Suppressor macrophage treated with lipopolysaccharide for 4 hours (primary cell): ENCODE measurements at regions not wholly inside any gene's neighbourhood (a gene's known extent, or its start where the extent isn't known, plus 50 kb on each side); places are given as distances from the start of the nearest gene placed in this dataset.

Experiments used
- DNase-seq: peaks from one replicate; pipeline ENCODE4 v3.0.0-alpha.2; 2020

DNA sequence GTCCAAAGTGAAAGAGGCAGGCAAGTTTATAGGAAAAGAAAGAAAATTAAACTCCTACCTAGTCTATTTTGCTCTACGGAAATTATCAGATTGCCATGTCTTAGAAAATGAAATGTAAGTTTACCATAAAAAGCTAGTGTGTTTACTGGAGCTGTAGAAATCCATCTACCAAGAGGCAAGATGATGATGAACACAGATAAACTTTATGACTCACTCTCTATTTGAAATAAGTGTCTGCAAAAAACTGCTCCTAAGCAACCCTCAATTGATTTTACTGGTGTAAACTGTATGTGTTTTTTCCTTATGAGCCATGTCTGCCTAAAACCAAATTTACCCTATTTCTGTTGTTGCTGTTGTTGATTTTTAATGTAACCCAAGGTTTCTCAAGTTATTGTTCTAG, 73.8 kb upstream of the TMEM106B start:
- no peak for DNase-seq

DNA sequence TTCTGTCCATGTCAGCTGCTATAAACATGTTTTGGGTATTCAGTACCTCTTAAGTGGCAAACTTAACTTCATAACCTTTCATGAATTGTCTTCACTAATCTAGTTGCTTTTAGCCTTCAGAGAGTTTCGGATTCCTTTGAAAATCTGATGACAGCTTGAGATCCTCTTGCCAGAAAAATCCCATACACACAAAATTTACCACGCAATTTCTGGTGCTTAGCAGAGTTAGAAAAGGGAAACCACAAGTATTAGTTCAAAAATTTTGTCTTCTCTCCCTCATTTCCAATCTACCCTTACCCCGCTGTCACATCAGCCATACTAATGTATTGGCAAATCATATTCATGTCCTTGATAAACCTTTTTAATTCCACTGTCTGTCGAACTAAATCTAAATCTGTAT, 72.7 kb upstream of the TMEM106B start:
- no peak for DNase-seq

DNA sequence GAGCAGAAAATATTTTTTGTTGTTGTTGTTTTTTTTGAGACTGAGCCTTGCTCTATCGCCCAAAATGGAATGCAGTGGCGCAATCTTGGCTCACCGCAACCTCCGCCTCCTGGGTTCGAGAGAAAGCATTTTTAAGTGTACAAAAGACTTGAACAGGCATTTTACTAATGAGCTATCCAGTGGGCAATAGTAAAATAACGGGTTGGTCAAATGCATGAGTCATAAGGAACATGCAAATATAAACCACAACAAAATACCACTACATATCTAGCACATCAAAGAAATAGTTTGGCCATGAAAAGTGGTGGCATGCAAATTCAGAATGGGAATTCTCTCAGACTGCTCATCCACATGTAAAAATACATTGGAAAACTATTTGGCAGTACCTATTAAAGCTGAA, 71.7 kb upstream of the TMEM106B start:
- no peak for DNase-seq

DNA sequence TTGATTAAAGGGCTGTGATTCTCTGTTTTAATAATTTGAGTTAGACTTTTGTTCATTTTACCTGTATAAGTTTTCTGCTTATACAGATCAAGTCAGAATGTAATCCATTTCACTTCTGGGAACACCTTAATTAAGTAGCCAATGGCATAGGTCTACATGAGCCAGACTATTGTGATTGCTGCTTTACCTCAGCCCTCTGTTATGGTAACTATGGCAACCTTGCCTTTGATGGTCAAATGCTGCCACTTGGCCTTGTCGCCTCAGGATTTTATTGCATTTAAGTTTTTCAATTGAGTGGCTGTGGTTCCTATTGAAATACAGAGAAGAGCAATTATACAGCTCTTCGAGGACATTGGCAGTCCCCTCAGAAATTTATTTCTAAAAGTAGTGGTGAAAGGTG, 64.3 kb upstream of the TMEM106B start:
- no peak for DNase-seq

DNA sequence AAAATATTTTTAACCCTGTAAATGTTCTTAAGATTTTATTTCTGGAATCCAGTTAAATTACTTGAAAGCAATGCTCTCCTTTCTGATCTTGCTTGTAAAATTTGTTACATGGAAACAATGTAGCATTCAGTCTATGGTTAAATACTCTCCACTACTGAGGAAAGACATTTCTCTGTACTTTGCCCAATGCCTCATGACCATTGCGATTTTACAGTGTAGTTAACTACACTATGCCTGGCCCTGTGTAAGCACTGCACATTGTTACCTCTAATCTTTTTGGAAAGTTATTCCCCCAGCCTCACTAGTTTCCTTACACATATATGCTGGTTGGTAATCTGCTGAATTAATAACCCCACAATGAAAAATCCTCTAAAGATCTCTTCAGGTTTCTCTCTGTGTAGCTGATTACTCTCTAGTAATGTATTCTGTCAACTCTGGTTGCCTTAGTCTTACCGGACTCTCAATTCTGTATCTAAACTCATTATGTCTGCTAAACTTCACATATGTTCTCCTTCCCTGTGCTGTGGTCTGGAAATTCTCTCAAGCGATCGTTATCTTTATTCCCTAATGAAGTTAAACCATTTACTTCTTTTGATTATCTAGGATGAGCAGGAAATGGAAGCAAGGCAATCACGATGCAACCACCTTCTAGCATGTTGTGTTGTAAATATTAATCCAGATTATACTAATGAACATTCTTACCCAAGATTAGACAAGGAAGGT, 58.7 kb upstream of the TMEM106B start:
- DNase-seq, result no peak

DNA sequence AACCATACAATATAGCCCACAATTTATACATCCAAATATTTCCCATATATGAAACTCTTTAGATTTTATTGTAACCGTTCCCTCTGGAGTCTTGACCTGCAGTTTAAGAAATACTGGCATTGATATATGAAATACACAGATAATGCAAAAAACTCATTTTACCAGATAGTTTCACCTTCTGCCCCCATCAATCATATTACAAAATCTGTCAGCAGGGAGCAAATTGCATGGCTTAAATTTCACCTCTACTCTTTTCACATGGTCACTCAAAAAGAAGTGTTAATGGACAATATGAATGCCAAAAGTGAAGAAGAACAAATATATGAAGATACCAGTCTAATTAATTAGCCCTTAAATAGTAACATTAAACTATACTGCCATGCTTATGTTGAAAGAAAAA, 57.0 kb upstream of the TMEM106B start:
- no peak for DNase-seq

DNA sequence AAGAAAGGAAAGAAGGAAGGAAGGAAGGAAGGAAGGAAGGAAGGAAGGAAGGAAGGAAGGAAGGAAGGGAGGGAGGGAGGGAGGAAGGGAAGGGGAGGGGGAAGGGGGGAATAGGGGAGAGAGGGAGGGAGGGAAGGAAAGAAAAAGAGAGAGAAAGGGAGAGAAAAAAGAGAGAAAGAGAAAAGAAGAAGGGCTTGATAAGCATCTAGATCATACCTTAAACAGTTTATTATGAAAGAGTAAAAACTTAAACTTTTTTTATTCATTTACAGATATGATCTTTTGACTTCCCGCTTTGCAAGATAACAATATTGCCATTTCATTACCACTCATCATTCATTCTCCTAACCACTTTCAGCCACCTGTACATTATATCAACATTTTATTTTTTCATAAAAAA, 53.6 kb upstream of the TMEM106B start:
- no peak for DNase-seq

DNA sequence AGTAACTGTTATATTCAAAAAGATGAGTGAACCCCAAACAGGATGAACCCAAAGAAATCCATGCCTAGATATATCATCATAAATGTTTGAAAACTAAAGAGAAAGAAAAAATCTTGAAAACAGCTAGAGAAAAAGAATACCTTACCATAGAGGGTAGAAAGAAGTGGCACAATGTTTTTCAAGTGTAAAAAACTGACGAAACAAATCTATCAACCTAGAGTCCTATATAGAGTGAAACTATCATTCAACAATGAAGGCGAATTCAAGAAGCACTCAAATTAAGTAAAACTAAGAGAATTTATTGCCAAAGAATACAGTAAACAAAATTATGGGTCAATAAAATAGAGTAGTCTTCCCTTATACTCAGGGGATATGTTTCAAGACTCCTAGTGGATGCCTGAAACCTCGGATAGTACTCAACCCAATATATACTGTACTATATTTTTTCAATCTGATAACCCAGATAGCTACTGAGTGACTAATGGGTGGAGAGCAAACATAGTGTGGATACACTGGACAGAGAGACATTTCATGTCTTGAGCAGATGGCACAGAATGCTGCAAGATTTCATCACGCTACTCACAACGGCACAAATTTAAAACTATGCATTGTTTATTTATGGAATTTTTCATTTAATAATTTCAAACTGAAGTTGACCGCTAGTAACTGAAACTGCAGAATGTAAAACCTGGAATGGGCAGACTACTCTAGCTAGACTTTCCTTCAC, 52.6 kb upstream of the TMEM106B start:
- DNase-seq, result no peak

DNA sequence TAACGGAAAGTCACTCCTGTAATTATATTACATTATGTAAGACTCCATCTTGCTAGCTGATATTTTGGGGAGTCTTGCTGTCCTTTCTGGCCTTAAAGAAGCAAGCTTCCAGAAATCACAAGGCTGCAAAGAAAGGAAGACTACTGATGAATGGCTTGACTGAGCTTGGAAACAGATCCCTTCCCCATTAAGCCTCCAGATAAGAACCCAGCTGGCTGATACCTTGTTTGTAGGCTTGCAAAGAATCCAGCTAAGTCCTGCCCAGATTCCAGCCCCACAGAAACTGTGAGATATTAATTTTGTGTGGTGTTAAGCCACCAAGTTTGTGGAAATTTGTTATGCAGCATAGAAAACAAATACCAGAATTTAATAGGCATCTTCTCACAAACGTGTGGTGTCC, 49.9 kb upstream of the TMEM106B start:
- no peak for DNase-seq
